HG03097 (cell line): ENCODE measurements at regions not wholly inside any gene's neighbourhood (a gene's known extent, or its start where the extent isn't known, plus 50 kb on each side); places are given as distances from the start of the nearest gene placed in this dataset.
"Not testable (repeated sequence)": the region's sequence is repeated elsewhere in the genome, so short reads cannot be mapped to it uniquely, and the experiment has no call there.

Experiments used
- ATAC-seq: cut with Tn5 transposase; IDR thresholded peaks from one replicate; pipeline ENCODE4 v1.9.1; 2021; ENCODE audit not compliant: unreplicated experiment, low FRiP score

- no peak for ATAC-seq
Measured at GRCh38 chr4:11702886-11703557, 274.3 kb upstream of the HS3ST1 start.

DNA sequence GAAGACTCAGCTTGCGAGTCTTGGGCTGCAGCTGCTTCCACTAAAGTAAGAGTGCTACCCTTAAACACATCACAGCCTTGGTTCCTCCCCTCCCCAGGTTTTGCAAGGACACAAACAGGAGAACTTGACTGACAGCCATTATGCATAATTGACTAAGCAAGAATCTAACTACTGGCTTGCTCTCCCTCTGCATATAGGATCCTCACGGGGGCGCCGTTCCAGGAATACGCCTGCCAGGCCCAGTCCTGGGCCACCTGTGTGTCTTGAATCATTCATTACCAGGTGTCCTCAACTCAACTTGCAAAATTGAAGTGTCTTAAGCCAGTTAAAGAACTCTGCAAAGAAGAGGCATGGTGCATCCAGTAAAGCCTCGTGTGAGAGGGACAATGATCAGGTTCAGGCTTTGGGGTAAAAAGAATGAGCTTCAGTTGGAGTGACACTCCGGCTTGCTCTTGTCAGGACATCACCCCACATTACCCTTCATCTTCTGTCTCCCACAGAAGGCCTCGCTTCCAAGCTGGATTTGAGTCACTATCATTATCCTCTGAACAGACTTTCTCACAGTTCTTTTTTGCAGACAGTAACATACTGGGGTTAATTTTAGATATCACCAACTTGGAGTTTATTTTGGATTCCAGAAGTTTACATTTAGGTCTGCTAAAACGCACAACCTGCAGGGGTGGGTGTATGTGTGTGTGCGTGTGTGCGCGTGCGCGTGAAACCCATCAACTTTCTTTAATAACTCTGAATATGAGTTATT lies 273.5 kb upstream of the HS3ST1 start:
- no peak for ATAC-seq

- ATAC-seq, result no peak
Measured at GRCh38 chr4:11700751-11701226, 272.1 kb upstream of the HS3ST1 start.

- no peak for ATAC-seq
Measured at GRCh38 chr4:11698846-11699590, 270.3 kb upstream of the HS3ST1 start.

GRCh38 chr4:11698033-11698432 lies 269.3 kb upstream of the HS3ST1 start:
- ATAC-seq, result no peak

GRCh38 chr4:11693693-11694092 lies 265.0 kb upstream of the HS3ST1 start:
- ATAC-seq, result no peak

DNA sequence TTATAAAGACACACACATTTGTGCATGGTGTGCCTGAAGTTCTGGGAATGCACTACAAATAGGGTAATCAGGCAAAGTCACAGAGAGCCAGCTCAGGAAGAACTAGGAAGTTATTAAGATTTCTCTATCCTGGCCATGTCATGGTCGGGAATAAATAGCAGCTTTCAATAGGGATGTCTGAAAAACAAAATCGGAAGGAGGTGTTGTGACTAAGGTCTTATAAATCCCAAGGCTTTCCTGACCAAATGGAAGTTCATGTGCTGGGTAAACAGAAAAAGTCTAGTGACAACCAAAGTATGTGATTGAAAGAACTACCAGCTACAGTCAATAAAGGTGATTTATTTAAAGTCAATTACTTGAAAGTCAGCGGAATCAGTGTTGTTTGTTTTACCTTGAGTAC lies 262.5 kb upstream of the HS3ST1 start:
- ATAC-seq, result no peak

GRCh38 chr4:11687727-11688126 lies 259.0 kb upstream of the HS3ST1 start:
- ATAC-seq, result no peak

- no peak for ATAC-seq
Measured at GRCh38 chr4:11685481-11685880, 256.8 kb upstream of the HS3ST1 start.

DNA sequence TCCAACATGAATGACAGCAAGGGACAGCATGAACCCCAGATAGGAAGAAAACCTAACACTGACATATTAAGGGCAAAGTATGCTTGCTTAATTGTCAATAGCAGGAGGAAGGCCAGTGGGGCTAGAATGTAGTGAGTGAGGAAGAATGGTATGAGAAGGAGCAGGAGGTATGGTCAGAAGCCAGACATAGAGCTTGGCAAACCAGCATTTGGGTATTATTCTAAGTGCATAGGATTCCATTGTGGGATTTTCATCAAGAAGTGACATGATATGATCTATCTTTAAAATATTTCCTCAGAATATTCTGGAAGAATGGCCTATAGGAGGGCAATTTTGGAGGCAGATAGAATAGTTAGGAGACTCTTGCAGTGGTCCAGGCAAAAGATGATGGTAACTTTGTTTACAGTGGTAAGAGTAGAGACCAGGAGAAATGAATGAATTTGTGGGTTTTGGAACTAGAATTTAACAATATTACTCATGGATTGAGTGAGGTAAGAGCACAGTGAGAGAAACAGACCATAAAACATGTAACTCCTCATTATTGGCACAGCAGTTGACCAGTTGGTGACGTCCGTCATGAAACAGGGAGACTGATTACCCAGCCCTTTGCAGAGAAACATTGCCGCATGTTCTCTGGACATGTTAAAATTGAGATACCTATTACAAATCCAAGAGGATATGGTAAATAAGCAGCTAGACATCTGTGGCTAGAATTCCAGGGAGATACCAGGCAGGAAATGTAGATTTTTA lies 246.5 kb upstream of the HS3ST1 start:
- ATAC-seq, result no peak

- no peak for ATAC-seq
Measured at GRCh38 chr4:11670304-11670703, 241.6 kb upstream of the HS3ST1 start.

DNA sequence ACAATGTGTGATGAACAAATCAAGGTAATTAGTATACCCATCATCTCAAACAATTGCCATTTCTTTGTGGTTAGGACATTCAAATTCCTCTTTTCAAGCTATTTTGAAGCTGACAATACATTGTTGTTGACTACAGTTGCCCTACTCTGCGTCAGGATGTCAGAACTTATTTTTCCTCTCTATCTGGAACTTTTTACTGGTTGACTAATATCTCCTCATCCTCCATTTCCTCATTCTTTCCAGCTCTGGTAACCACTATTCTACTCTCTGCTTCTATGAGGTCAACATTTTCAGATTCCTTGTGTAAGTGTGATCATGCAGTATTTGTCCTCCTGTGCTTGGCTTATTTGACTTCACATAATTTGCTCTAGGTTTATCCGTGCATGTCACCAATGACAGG lies 240.5 kb upstream of the HS3ST1 start:
- ATAC-seq, result no peak

- no peak for ATAC-seq
Measured at GRCh38 chr4:11663114-11663513, 234.4 kb upstream of the HS3ST1 start.

DNA sequence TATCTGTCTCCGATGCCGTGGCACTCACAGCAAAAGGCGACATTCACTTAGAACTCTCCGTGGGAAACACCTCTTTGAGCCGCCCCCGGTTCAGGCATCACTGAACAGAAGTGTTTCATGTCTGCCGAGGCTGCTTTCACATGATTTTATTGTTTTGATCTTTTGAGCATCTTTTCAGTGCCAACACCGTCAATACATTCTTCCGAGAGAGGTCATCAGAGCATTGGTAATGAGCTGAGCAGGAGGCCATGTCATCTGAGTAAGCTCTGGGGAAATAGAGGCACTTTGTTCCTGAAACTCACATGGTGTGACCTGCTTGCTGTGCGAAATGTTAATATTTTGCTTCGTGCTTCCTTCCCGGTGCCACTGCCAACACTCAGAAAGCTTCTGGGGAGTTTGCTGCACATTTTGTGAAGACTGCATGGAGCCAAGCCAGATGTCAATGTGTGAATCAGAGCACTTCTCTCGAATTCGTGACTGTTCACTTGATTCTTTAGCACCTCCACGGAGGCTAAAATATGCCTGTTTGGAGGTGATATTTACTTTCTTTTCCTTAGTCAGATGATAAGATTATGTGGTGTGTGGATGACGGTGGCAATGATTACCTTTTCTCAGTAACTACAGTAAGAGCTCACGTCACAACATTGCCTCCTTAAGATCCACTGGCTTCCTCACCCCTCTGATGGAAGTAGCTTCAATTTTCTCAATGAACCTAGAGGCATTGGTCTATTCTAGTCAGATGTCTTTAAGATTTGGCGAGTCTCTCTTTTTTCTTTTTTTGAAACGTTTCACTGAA lies 222.3 kb upstream of the HS3ST1 start:
- no peak for ATAC-seq

- no peak for ATAC-seq
Measured at GRCh38 chr4:11647433-11647832, 218.7 kb upstream of the HS3ST1 start.

- not testable (repeated sequence) for ATAC-seq
Measured at GRCh38 chr4:11643081-11643480, 214.4 kb upstream of the HS3ST1 start.

GRCh38 chr4:11640584-11640983 lies 211.9 kb upstream of the HS3ST1 start:
- ATAC-seq, result no peak

DNA sequence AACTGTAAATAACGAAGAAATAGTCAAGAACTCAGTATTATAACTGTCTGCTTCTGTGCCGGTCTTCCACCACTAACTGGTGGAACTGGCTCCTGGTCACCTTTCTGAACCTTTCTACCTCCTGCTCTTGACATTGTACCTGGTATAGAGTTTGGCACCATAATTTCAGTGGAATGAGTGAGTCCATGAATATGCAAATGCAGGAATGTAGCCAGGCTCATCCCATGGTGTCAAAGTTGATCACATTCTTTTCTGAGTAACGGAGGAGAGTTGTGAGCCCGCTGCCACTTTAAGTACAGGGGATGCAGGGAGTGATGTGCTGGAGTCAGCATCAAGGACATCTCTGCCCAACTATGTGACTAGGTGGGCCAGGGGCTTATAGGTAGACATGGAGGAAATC lies 207.9 kb upstream of the HS3ST1 start:
- ATAC-seq, result no peak

- ATAC-seq, result no peak
Measured at GRCh38 chr4:11636031-11636430, 207.3 kb upstream of the HS3ST1 start.

DNA sequence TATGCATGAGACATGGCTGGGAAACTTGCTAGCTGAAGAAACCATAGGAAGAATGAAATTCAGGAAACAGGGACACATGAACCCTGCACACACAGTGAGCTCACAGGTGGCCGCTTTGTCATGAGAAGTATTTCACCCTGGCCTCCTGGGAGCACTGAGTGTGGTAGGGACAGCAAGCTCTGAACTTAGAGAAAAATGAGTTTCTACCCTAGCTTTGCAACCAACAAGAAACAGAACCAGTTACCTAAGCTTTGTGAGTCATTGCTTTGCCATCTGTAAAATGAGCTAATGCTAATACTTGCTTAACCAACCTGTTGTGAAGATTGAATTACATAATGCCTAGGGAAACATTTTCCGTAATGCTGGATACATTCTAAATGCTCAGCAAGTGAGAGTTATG lies 206.6 kb upstream of the HS3ST1 start:
- ATAC-seq, result no peak
